ENCODE measurements at regions not wholly inside any gene's neighbourhood (a gene's known extent, or its start where the extent isn't known, plus 50 kb on each side); places are given as distances from the start of the nearest gene placed in this dataset.
"Not testable (repeated sequence)": the region's sequence is repeated elsewhere in the genome, so short reads cannot be mapped to it uniquely, and the experiment has no call there.

DNA sequence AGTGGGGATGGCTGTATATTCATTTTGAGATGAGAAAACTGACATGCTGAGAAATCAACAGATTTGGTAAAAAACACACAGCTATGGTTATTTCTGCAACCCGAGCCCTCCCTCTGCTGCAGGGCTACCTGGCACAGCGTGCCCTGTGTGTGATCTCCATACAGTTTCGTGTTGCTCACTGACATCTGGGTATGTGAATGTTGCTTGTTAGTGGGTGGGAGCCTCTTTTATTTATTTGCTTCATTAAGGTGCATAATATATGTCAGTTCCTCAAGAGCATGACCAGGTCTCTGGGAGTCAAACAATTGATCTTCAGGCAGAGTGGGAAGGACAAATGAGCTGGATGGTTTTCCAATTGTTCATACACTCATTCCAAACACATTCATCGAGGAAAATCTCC, 139.1 kb upstream of the FHL2 start:
- DNase-seq (ENCODE audit: low read depth in 2 of 2) = no peak

DNA sequence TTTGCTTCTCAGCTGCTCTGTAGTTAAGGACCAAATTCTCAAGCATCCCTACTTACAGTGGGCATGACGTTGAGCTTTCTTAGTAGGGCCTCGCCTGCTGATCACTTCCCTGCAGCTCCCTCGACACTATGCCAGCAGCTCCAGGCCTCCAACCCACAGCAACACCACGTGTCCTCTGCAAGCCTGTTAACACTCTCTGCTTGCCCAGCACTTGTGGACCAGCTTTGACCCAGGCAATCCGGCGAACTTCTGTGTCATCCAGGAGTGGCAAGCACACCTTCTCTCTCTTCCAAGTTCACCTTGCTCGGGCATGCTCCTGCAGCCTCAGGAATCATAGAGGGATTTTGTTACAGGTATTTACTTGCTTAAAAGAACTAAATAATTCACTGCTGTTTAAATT, 138.6 kb upstream of the FHL2 start:
- DNase-seq (ENCODE audit: low read depth in 2 of 2) = no peak

DNA sequence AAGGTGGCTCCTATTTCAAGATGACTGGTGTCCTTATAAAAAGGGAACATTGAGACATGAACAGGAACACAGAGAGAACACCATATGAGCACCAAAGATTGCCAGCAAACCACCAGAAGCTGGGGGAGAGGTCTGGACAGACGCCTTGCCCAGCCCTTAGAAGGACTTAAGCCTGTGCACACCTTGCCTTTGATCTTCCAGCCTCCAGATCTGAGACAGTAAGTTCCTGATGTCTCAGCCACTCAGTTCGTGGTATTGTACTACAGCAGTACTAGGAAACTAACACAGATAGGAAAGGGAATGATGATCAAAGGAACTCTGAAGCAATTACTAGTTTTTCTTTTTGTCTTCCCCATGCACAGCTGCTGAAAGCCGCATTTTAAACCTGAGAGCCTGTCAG, 137.3 kb upstream of the FHL2 start:
- DNase-seq (ENCODE audit: low read depth in 2 of 2) = no peak

GRCh38 chr2:105529258-105529657, 130.4 kb upstream of the FHL2 start:
- DNase-seq (ENCODE audit: low read depth in 2 of 2) = not testable (repeated sequence)

- DNase-seq (ENCODE audit: low read depth in 2 of 2) = no peak
Observed at GRCh38 chr2:105526000-105526925, 127.4 kb upstream of the FHL2 start.

DNA sequence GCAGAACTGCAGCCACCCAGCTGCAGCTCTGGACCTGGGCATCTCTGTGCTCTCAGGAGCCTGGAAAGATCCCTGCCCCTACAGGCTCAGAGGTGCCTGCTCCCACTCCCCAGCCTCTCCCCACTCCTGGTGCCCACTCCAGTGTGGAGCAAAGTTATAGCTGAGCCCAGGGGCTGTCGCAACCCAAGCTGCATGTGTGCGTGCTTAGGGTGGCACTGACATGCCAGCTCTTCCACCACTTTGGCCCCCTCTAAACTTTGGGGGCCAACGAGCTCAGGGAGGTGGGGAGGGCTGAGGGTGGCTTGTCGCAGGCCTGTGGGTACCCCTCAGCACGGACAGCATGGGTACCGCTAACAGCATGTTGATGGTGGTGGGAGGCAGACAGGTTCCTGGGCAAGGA, 126.3 kb upstream of the FHL2 start:
- no peak for DNase-seq (ENCODE audit: low read depth in 2 of 2)

- no peak for DNase-seq (ENCODE audit: low read depth in 2 of 2)
Observed at GRCh38 chr2:105522645-105523044, 123.8 kb upstream of the FHL2 start.

- DNase-seq (ENCODE audit: low read depth in 2 of 2) = no peak
Observed at GRCh38 chr2:105521616-105522015, 122.8 kb upstream of the FHL2 start.

DNA sequence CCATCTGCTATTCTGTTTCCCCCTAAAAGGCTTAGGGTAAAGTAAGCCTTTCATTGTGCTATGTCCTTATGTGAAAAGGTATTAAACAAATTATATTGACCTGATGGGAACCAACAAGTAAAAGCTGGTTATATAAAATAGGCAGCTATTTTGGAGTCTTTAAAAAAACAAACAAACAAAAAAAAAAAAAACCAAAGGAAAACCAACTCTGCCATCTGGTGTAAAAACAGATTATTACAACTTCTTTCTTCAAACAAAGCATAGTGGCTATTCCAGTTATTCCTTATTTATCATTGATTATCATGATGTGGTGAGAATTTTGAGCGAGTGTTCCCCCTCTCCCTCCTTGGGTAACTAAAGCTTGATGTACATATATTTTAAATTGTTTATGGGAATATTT, 122.3 kb upstream of the FHL2 start:
- DNase-seq (ENCODE audit: low read depth in 2 of 2) = no peak

- DNase-seq (ENCODE audit: low read depth in 2 of 2) = no peak
Observed at GRCh38 chr2:105519516-105519915, 120.7 kb upstream of the FHL2 start.

DNA sequence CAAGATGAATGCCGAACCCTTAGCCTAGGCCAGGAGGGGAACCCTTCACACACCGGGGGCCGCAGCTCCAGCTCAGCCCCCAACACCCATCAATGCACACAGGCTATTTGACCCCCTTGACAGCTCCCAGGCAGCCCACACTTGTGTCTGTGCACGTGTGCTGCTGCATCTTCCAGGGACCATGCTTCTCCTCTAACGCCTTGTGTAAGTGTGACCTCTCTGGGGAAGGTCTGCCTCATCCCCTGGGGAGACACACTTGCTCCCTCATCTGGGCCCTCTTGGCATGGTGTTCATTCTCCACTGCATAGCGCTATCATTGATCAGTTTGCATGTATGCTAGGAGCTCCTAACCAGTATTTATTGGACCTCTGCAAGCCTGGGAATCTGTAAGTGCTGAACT, 120.0 kb upstream of the FHL2 start:
- no peak for DNase-seq (ENCODE audit: low read depth in 2 of 2)

GRCh38 chr2:105517814-105518705, 119.2 kb upstream of the FHL2 start:
- DNase-seq (ENCODE audit: low read depth in 2 of 2) = no peak

DNA sequence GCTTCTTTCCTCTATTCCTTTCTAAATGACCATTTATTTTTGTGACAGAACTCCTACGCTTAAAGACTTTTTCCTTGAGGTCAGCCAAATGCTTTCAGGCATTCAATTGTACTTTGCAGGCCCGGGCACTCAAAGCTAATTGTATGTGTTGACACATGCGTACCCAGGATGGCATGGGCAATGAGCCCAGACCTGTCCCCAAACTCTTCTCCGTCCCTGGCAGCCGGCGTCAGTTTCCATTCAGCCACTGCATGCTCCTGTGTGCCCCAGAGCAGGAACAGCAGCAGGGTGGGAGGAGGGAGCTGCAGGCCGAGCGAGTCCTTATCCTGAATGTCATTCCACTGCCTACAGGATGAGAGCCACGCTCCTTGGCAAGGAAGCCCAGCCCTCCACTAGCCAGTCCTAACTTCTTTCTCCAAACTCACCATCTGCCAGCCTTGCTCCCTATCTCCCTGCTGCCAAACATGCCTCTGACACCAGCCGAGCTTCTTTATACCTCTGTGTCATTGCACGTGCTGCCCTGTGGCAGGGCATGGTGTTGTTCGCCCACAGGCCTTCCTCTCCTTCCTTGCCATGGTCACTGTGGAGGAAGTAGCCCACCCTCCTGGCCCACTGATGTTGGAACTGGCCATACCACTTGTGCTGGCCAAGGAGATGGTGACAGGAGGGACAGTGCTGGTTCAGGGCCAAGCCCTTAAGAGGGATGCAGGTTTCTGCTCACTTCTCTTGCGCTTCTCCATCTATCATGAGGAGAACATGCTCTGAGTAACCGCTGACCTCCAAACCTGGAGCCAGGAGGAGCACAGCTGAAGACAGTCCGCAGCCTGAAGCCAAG, 116.9 kb upstream of the FHL2 start:
- DNase-seq (ENCODE audit: low read depth in 2 of 2) = no peak

GRCh38 chr2:105514576-105514975, 115.7 kb upstream of the FHL2 start:
- no peak for DNase-seq (ENCODE audit: low read depth in 2 of 2)

- no peak for DNase-seq (ENCODE audit: low read depth in 2 of 2)
Observed at GRCh38 chr2:105510761-105511528, 112.1 kb upstream of the FHL2 start.

- no peak for DNase-seq (ENCODE audit: low read depth in 2 of 2)
Observed at GRCh38 chr2:105509269-105510086, 110.6 kb upstream of the FHL2 start.

DNA sequence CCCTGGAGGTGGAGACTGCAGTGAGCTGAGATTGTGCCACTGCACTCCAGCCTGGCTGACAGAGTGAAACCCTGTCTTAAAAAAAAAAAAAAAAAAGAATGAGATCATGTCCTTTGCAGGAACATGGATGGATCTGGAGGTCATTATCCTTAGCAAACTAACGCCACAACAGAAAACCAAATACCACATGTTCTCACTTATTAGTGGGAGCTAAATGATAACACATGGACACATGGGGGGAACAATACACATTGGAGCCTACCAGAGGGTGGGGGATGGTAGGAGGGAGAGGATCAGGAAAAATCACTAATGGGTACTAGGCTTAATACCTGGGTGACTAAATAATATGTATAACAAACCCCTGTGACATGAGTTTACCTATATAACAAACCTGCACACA, 108.0 kb upstream of the FHL2 start:
- DNase-seq (ENCODE audit: low read depth in 2 of 2) = not testable (repeated sequence)

GRCh38 chr2:105504459-105504858, 105.6 kb upstream of the FHL2 start:
- no peak for DNase-seq (ENCODE audit: low read depth in 2 of 2)

GRCh38 chr2:105502625-105503334, 103.9 kb upstream of the FHL2 start:
- DNase-seq (ENCODE audit: low read depth in 2 of 2) = no peak
